ENCODE measurements at regions not wholly inside any gene's neighbourhood (a gene's known extent, or its start where the extent isn't known, plus 50 kb on each side); places are given as distances from the start of the nearest gene placed in this dataset.

DNA sequence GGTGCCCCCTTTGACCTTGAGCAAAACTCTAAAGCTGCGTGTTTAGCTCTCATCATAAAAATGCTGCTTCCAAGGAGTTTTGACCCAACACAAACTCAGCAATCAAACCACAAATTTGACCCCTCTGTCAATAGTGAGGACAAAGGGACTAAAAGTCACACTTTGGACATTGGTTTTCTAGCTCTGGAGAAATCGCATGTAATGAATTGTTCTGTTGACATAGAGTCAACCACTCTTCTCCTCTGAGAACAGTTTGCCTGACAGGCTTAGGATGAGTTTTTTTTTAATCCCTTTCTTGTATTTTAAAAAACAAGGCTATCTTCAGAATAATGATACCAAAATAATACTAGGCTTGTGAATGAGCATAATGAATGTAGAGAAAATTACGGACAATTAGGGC is 61.1 kb upstream of the MAN2A1 start:
- TF ChIP-seq, protein P1, sequence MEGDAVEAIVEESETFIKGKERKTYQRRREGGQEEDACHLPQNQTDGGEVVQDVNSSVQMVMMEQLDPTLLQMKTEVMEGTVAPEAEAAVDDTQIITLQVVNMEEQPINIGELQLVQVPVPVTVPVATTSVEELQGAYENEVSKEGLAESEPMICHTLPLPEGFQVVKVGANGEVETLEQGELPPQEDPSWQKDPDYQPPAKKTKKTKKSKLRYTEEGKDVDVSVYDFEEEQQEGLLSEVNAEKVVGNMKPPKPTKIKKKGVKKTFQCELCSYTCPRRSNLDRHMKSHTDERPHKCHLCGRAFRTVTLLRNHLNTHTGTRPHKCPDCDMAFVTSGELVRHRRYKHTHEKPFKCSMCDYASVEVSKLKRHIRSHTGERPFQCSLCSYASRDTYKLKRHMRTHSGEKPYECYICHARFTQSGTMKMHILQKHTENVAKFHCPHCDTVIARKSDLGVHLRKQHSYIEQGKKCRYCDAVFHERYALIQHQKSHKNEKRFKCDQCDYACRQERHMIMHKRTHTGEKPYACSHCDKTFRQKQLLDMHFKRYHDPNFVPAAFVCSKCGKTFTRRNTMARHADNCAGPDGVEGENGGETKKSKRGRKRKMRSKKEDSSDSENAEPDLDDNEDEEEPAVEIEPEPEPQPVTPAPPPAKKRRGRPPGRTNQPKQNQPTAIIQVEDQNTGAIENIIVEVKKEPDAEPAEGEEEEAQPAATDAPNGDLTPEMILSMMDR (IDR thresholded peaks at IDR 0.05) = no peak
- no peak for TF ChIP-seq ZFX (IDR thresholded peaks at IDR 0.05; ENCODE audit: borderline replicate concordance)
